Upper lobe of left lung (tissue), 4 donors: ENCODE measurements at regions not wholly inside any gene's neighbourhood (a gene's known extent, or its start where the extent isn't known, plus 50 kb on each side); places are given as distances from the start of the nearest gene placed in this dataset.

Source experiments
- POLR2A ChIP-seq, 4 donors: fragments of 450-650 bp; IDR thresholded peaks; one replicate each; pipeline ENCODE4 v1.5.1; 2016 to 2017; ENCODE audit warnings: antibody characterized with exemption in 4 of 4, mild to moderate bottlenecking in 2 of 4
- POLR2AphosphoS5 ChIP-seq, 2 donors: sonication (generic); formaldehyde crosslinking; IDR thresholded peaks; one replicate each; pipeline ENCODE4 v1.5.1; 2017; ENCODE audit warnings: antibody characterized with exemption in 2 of 2
- TF ChIP-seq, protein P1 (sequence below), 6 experiments: fragments of 450-650 bp in 4 of 6; fragments of 200-600 bp in 2 of 6; sonication (generic) in 2 of 6; IDR thresholded peaks; one replicate each; pipeline ENCODE4 v1.5.1; 2016 to 2019; ENCODE audit warnings: antibody characterized with exemption in 6 of 6

DNA sequence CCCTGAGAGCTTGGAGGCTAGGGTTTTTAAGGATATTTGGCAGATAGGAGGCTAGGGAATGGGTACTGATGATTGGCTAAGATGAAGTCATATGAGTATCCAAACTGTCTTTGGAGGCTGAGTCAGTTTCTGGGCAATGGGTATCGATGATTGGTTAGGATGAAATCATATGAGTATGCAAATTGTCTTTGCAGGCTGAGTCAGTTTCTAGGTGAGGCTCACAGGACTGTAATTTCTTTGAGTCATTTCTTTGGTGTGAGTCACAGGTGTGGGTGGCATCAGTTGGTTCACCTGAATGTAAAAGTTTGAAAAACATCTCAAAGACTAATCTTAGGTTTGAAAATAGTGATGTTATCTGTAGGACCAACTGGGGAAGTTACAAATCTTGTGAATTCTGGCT, 1068.0 kb downstream of the NR2F1-AS1 start:
- TF ChIP-seq, protein P1, sequence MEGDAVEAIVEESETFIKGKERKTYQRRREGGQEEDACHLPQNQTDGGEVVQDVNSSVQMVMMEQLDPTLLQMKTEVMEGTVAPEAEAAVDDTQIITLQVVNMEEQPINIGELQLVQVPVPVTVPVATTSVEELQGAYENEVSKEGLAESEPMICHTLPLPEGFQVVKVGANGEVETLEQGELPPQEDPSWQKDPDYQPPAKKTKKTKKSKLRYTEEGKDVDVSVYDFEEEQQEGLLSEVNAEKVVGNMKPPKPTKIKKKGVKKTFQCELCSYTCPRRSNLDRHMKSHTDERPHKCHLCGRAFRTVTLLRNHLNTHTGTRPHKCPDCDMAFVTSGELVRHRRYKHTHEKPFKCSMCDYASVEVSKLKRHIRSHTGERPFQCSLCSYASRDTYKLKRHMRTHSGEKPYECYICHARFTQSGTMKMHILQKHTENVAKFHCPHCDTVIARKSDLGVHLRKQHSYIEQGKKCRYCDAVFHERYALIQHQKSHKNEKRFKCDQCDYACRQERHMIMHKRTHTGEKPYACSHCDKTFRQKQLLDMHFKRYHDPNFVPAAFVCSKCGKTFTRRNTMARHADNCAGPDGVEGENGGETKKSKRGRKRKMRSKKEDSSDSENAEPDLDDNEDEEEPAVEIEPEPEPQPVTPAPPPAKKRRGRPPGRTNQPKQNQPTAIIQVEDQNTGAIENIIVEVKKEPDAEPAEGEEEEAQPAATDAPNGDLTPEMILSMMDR (IDR thresholded peaks at IDR 0.05), result no peak
- TF ChIP-seq POLR2A (IDR thresholded peaks at IDR 0.05), result no peak
- no peak for TF ChIP-seq POLR2AphosphoS5 (IDR thresholded peaks at IDR 0.05)
